ENCODE measurements at regions not wholly inside any gene's neighbourhood (a gene's known extent, or its start where the extent isn't known, plus 50 kb on each side); places are given as distances from the start of the nearest gene placed in this dataset.

DNA sequence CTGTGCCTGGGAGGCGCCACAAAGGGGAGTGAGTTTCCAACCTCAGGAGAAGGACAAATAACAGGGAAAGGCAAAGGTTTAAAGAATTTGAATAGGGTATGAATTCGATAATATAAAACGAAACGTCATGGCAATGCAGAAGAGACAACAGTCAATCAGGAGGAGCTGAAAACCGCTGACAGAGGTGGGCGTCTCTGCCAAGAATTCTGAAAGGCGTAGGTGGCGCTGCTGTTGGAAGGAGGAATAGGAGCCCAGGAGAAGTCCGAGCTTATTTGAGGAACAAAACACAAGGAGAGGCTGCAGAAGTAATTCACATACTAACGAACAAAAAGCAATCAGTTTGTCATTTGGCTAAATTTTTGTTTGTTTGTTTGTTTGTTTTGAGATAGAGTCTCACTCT, 485.8 kb upstream of the POU3F3 start:
- Histone ChIP-seq H3K36me3 (ENCODE audit: control insufficient read depth, insufficient read depth, low read length) (no peaks in the 10 kb centered on the region), H3K4me3 (ENCODE audit: low read depth, low read length) (no peak overlapping the region), H3K27me3 (ENCODE audit: control insufficient read depth, insufficient read depth, low read length) (no peaks in the 10 kb centered on the region)
- TF ChIP-seq, protein P1, sequence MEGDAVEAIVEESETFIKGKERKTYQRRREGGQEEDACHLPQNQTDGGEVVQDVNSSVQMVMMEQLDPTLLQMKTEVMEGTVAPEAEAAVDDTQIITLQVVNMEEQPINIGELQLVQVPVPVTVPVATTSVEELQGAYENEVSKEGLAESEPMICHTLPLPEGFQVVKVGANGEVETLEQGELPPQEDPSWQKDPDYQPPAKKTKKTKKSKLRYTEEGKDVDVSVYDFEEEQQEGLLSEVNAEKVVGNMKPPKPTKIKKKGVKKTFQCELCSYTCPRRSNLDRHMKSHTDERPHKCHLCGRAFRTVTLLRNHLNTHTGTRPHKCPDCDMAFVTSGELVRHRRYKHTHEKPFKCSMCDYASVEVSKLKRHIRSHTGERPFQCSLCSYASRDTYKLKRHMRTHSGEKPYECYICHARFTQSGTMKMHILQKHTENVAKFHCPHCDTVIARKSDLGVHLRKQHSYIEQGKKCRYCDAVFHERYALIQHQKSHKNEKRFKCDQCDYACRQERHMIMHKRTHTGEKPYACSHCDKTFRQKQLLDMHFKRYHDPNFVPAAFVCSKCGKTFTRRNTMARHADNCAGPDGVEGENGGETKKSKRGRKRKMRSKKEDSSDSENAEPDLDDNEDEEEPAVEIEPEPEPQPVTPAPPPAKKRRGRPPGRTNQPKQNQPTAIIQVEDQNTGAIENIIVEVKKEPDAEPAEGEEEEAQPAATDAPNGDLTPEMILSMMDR (IDR thresholded peaks at IDR 0.05; ENCODE audit: insufficient read depth, low read length, poor library complexity, severe bottlenecking), result no peak
- DNase-seq (ENCODE audit: low read depth), result no peak

- Histone ChIP-seq H3K36me3 (ENCODE audit: control insufficient read depth, insufficient read depth, low read length) (no peaks in the 10 kb centered on the region), H3K27me3 (ENCODE audit: control insufficient read depth, insufficient read depth, low read length) (no peaks in the 10 kb centered on the region), H3K4me3 (ENCODE audit: low read depth, low read length) (no peak overlapping the region)
- DNase-seq (ENCODE audit: low read depth), result no peak
- TF ChIP-seq, protein P1 (IDR thresholded peaks at IDR 0.05; ENCODE audit: insufficient read depth, low read length, poor library complexity, severe bottlenecking), result no peak
Observed at GRCh38 chr2:104371087-104371781, 482.7 kb upstream of the POU3F3 start.

- no peaks in the 10 kb centered on the region for H3K27me3 ChIP-seq (ENCODE audit: control insufficient read depth, insufficient read depth, low read length)
- TF ChIP-seq, protein P1 (IDR thresholded peaks at IDR 0.05; ENCODE audit: insufficient read depth, low read length, poor library complexity, severe bottlenecking), result no peak
- DNase-seq (ENCODE audit: low read depth), result no peak
- no peak overlapping the region for H3K4me3 ChIP-seq (ENCODE audit: low read depth, low read length)
- H3K36me3 ChIP-seq (ENCODE audit: control insufficient read depth, insufficient read depth, low read length), result no peaks in the 10 kb centered on the region
Observed at GRCh38 chr2:104375206-104375605, 478.7 kb upstream of the POU3F3 start.

DNA sequence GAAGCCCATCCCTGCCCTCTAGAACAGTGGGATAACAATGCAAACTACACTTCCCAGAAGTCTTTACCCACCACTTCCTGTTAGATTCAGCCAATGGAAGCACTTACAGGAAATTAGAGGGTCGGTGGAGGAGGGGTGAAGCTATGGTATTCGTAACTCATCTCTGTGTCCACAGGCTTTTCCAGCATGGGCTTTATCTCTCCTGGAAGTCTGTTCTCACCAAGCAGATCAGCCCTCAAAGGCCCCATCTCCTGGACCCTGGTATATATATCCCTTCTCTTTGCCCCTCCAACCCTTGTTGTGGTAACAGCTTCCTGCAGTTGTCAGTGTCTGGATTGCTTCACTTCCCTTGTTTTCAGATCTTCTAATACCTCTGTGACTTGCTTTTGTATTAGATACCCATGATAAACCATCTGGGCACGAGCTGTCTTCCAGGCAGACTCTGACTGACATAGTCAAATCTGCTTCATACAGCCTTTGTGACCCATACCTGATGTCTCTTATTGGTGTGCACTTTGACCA, 475.0 kb upstream of the POU3F3 start:
- Histone ChIP-seq H3K4me3 (ENCODE audit: low read depth, low read length) (peak overlapping the region; percentile 52), H3K36me3 (ENCODE audit: control insufficient read depth, insufficient read depth, low read length) (no peaks in the 10 kb centered on the region), H3K27me3 (ENCODE audit: control insufficient read depth, insufficient read depth, low read length) (no peaks in the 10 kb centered on the region)
- TF ChIP-seq, protein P1 (IDR thresholded peaks at IDR 0.05; ENCODE audit: insufficient read depth, low read length, poor library complexity, severe bottlenecking), result no peak
- peak; percentile 42 for DNase-seq (ENCODE audit: low read depth)

GRCh38 chr2:104384961-104385360, 469.0 kb upstream of the POU3F3 start:
- DNase-seq (ENCODE audit: low read depth), result no peak
- Histone ChIP-seq H3K27me3 (ENCODE audit: control insufficient read depth, insufficient read depth, low read length) (no peaks in the 10 kb centered on the region), H3K36me3 (ENCODE audit: control insufficient read depth, insufficient read depth, low read length) (no peaks in the 10 kb centered on the region), H3K4me3 (ENCODE audit: low read depth, low read length) (no peak overlapping the region)
- TF ChIP-seq, protein P1 (IDR thresholded peaks at IDR 0.05; ENCODE audit: insufficient read depth, low read length, poor library complexity, severe bottlenecking), result no peak

DNA sequence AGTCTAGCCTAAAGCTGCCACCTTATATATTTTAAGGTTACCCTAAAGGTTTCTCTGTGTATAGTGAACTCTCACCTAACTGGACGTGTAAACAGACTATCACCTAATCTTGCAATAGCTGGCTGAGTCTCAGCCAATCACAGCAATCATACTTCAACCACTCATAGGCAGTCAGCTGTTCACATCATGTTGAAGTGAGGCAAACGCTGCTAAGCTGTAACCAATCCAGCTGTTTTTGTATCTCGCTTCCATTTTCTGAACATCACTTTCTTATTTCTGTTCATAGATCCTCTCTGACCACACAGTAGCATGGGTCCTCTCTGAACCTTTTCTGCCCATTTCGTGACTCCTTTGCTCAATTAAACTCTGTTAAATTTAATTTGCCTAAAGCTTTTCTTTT, 468.2 kb upstream of the POU3F3 start:
- no peak for DNase-seq (ENCODE audit: low read depth)

More for the DNA sequence above, 468.2 kb upstream of the POU3F3 start:
- TF ChIP-seq, protein P1 (IDR thresholded peaks at IDR 0.05; ENCODE audit: insufficient read depth, low read length, poor library complexity, severe bottlenecking), result no peak
- no peaks in the 10 kb centered on the region for H3K27me3 ChIP-seq (ENCODE audit: control insufficient read depth, insufficient read depth, low read length)
- no peak overlapping the region for H3K4me3 ChIP-seq (ENCODE audit: low read depth, low read length)
- no peaks in the 10 kb centered on the region for H3K36me3 ChIP-seq (ENCODE audit: control insufficient read depth, insufficient read depth, low read length)
